A673 (cell line): ENCODE measurements at regions not wholly inside any gene's neighbourhood (a gene's known extent, or its start where the extent isn't known, plus 50 kb on each side); places are given as distances from the start of the nearest gene placed in this dataset.

Experiments
- EZH2 ChIP-seq: fragments of 200-600 bp; sonication (generic); IDR thresholded peaks from 2 replicates; pipeline ENCODE4 v1.6.1; 2017; ENCODE audit warnings: borderline replicate concordance, low read depth, mild to moderate bottlenecking, mixed read lengths, antibody characterized with exemption, low read length; ENCODE audit not compliant: poor library complexity, severe bottlenecking
- TF ChIP-seq, protein P1 (sequence below): fragments of 300-800, 200-600 bp; sonication (generic); conservative IDR thresholded peaks from 2 replicates; pipeline ENCODE4 v1.5.1; 2017; ENCODE audit warnings: low read depth, mild to moderate bottlenecking, antibody characterized with exemption, low read length, moderate library complexity, mixed read lengths

DNA sequence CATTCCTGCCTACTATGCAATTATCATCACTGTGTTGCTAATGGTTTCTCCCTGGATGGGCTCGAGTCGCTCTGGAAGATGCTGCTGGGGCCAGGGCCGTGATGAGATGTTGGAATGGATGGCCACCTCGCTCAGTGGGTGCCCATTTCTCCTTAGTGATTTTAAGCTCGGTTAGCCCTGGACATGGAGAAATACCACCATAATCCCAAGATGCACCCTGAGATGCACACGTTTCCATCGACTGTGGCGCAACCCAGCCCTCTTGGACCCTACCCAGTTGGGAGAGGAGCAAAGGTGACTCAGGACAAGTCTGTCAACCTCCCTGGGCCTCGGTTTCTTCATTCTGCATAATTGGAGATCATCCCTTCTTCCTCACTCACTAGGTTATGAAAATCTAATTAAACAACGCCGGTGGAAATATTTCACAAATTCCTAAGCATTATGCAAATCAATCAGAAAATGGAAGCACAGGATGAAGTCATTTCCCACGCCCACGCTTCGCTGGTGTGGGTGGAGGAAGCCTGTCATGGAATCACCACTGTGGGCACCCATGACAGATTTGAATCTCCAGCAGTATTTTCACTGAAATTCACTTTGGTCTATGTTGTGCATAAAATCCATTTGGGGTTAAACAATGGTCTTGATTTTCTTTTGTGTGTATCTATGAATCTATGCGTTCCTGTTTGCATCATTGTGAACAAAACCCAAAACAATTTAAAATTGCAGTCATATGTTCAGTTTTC lies 195.2 kb downstream of the AXIN2 start:
- TF ChIP-seq, protein P1, sequence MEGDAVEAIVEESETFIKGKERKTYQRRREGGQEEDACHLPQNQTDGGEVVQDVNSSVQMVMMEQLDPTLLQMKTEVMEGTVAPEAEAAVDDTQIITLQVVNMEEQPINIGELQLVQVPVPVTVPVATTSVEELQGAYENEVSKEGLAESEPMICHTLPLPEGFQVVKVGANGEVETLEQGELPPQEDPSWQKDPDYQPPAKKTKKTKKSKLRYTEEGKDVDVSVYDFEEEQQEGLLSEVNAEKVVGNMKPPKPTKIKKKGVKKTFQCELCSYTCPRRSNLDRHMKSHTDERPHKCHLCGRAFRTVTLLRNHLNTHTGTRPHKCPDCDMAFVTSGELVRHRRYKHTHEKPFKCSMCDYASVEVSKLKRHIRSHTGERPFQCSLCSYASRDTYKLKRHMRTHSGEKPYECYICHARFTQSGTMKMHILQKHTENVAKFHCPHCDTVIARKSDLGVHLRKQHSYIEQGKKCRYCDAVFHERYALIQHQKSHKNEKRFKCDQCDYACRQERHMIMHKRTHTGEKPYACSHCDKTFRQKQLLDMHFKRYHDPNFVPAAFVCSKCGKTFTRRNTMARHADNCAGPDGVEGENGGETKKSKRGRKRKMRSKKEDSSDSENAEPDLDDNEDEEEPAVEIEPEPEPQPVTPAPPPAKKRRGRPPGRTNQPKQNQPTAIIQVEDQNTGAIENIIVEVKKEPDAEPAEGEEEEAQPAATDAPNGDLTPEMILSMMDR = no peak
- TF ChIP-seq EZH2 = no peak
